GM12873 (cell line): ENCODE measurements at regions not wholly inside any gene's neighbourhood (a gene's known extent, or its start where the extent isn't known, plus 50 kb on each side); places are given as distances from the start of the nearest gene placed in this dataset.

Experiments used
- TF ChIP-seq, protein P1 (sequence below): IDR thresholded peaks from 2 replicates; pipeline ENCODE4 v1.5.1; 2012; ENCODE audit warnings: low read depth, mild to moderate bottlenecking, moderate library complexity, low read length, control low read depth; ENCODE audit not compliant: insufficient read depth; ENCODE audit errors: missing control alignments

- TF ChIP-seq, protein P1, sequence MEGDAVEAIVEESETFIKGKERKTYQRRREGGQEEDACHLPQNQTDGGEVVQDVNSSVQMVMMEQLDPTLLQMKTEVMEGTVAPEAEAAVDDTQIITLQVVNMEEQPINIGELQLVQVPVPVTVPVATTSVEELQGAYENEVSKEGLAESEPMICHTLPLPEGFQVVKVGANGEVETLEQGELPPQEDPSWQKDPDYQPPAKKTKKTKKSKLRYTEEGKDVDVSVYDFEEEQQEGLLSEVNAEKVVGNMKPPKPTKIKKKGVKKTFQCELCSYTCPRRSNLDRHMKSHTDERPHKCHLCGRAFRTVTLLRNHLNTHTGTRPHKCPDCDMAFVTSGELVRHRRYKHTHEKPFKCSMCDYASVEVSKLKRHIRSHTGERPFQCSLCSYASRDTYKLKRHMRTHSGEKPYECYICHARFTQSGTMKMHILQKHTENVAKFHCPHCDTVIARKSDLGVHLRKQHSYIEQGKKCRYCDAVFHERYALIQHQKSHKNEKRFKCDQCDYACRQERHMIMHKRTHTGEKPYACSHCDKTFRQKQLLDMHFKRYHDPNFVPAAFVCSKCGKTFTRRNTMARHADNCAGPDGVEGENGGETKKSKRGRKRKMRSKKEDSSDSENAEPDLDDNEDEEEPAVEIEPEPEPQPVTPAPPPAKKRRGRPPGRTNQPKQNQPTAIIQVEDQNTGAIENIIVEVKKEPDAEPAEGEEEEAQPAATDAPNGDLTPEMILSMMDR: no peak
These were observed 1618.9 kb upstream of the ZEB2 start for GRCh38 chr2:146138820-146139219.

DNA sequence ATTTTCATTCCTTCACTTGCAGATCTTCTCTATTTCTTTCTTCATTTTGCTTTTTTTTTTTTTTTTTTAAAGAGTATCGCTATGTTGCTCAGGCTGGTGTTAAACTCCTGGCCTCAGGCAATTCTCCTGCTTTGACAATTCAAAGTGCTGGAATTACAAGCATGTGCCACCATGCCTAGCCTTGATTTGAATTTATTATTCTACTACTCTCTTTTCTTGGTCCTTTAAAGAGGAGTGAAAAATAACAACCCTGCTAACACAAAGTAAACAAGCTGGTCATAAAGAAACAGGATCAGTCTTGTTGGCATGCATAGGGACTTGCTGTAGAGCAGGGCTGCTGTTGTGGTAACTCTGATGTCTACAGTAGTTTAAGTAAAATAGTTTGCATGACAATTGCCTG is 1615.3 kb upstream of the ZEB2 start:
- TF ChIP-seq, protein P1: no peak

DNA sequence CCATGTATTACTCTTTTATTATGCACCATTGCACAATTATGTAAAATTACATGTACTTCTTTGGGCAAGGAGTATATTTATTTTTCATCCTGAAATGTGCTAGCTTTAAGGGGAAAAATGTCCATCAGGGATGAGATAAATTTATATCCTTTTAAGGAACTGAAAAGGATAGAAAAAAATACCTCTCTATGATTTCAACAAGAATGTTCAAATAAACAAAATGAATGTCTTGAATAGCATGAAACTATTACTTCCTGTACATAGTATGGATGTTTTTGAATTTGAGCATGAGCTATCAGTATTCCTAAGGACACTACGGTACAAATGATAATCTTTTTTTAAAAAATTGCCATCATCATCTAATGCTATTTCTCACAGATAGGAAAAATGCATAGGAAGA is 1611.9 kb upstream of the ZEB2 start:
- TF ChIP-seq, protein P1: no peak

DNA sequence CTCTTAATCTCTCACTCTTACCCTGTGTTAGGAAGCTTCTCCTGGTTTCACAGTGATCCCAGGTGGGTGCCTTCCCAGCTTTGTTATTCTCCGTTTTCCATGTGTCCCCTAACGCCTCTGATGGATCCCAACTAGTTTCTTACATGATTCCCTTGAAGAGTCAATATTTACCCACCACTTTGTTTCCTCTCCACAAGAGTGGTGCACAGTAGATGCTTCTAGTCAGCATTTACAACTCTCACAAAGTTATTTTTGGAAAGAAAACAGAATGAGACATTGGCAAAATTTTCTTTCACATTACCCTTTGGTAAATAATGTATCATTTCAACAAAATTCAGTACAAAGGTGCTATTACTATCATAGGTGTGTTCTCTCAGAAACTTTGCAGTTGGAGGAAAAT is 1611.1 kb upstream of the ZEB2 start:
- TF ChIP-seq, protein P1: no peak

GRCh38 chr2:146130290-146130689 is 1610.4 kb upstream of the ZEB2 start:
- TF ChIP-seq, protein P1: no peak

GRCh38 chr2:146129231-146129630 is 1609.3 kb upstream of the ZEB2 start:
- TF ChIP-seq, protein P1: no peak

DNA sequence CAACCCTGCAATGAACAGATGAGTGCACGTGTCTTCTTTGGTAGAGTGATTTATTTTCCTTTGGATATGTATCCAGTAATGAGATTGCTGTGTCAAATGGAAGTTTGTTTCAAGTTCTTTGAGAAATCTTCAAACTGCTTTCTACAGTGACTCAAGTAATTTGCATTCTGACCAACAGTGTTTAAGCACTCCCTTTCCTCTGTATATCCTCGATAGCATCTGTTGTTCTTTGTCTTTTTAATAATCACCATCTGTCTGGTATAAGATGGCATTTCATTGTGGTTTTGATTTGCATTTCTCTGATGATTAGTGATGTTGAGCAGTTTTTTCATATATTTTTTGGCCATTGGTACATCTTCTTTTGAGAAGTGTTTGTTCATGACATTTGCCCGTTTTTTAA is 1608.3 kb upstream of the ZEB2 start:
- TF ChIP-seq, protein P1: no peak

- TF ChIP-seq, protein P1: no peak
These were observed 1605.6 kb upstream of the ZEB2 start for GRCh38 chr2:146125551-146125950.
